Choroid plexus epithelial cell (primary cell): ENCODE measurements at regions not wholly inside any gene's neighbourhood (a gene's known extent, or its start where the extent isn't known, plus 50 kb on each side); places are given as distances from the start of the nearest gene placed in this dataset.

Experiments
- DNase-seq: peaks from one replicate; pipeline ENCODE4 v3.0.0-alpha.2; 2010; ENCODE audit warnings: low read depth
- H3K4me3 ChIP-seq: 2 replicates; pipeline ENCODE4 v1.5.1; 2011; ENCODE audit warnings: low read depth, mild to moderate bottlenecking, control low read depth, low read length, moderate library complexity
- CTCF ChIP-seq: conservative IDR thresholded peaks from 2 replicates; pipeline ENCODE4 v1.5.1; 2011; ENCODE audit warnings: low read depth, mild to moderate bottlenecking, control low read depth, inconsistent platforms, low read length, moderate library complexity

- DNase-seq, result no peak
- H3K4me3 ChIP-seq, result no peak overlapping the region
- no peak for TF ChIP-seq CTCF
Measured at GRCh38 chr9:117595650-117596049, 108.6 kb upstream of the TLR4 start.

GRCh38 chr9:117587263-117587662 lies 116.9 kb upstream of the TLR4 start:
- TF ChIP-seq CTCF, result no peak
- H3K4me3 ChIP-seq, result no peak overlapping the region
- DNase-seq, result no peak

DNA sequence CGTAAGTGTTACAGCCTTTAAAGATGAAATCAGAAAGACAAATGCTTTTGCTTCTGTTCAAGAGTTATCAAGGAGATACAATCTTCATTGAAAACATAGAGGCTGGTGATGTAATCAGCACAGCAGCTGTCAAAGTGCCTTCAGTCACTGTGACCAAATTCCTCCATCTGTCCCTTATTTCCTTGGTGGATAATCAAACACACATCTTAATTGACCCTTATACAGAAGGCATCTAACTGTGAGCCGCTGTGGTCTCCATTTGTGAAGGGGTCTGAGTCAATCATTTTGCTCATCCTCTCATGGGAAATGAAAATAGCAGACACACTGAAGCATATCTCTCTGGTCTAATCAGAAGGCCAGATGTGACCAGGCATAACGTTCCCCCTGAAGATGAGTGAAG lies 130.1 kb upstream of the TLR4 start:
- no peak for DNase-seq
- no peak for TF ChIP-seq CTCF
- H3K4me3 ChIP-seq, result no peak overlapping the region

DNA sequence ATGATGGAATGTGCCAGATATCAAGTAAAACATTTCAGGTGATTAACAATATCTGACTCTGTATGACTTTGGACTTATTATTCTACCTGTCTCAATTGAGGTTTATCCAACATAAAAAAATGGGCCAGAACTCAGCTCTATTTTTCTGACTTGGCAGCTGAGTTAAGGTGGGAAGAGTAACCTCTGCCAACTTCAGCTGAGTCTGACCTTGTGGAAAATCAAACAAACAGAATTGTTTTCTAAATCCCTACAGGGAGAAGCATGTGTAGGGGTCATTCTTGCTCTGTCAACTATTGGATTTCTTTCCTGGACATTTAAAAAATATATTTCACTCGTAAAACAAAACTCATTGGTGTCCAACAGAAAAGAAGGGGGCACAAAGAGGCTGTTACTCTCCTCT lies 139.4 kb upstream of the TLR4 start:
- H3K4me3 ChIP-seq, result no peak overlapping the region
- no peak for DNase-seq
- TF ChIP-seq CTCF, result no peak

DNA sequence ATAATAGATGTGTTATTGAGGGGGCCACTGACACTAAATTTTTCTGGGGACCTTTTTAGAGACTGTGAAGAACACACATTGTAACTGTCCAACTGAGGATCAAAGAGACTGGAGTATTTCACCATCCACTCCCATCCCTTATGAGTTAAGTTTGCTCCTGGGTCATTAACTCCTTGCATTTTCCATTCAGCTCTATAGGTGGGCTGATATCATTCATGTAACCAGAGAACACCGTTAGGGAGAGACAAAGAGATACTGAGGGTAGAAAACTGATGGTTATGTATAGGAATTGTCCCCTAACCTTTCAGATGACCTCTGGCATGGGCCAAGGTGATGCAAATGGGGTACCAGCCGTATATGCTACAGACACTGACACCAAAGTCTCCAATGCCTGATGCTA lies 142.4 kb upstream of the TLR4 start:
- no peak overlapping the region for H3K4me3 ChIP-seq
- DNase-seq, result no peak
- TF ChIP-seq CTCF, result no peak

- DNase-seq, result peak; percentile 55
- peak; percentile 71 for TF ChIP-seq CTCF
- H3K4me3 ChIP-seq, result no peak overlapping the region
Measured at GRCh38 chr9:117555964-117556629, 141.2 kb upstream of the ASTN2 start.

DNA sequence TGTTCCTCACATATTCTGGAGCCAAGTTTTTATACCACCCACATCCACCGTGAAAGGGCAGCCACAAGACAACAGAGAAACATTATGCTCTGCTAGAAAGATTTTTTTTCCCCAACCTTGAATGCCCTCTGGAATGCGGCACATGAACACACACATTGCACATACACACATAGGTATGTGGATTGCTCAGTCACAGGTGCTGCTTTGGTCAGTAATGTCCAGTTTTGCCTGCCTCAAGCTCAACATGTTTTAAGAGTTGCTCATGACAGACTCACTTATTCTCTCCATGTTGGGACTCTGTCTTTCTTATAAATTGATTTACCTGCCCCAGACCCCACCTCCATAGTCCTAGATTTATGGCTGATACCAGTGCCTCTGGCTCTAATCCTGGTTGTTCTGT lies 138.0 kb upstream of the ASTN2 start:
- DNase-seq, result no peak
- TF ChIP-seq CTCF, result no peak
- H3K4me3 ChIP-seq, result no peak overlapping the region
